Ishikawa (cell line): ENCODE measurements at regions not wholly inside any gene's neighbourhood (a gene's known extent, or its start where the extent isn't known, plus 50 kb on each side); places are given as distances from the start of the nearest gene placed in this dataset.

Experiments
- CEBPB ChIP-seq: IDR thresholded peaks from 2 replicates; pipeline ENCODE4 v1.6.1; 2012
- CREB1 ChIP-seq: IDR thresholded peaks from 2 replicates; pipeline ENCODE4 v1.6.1; 2012; ENCODE audit warnings: low read depth
- EP300 ChIP-seq: IDR thresholded peaks from 2 replicates; pipeline ENCODE4 v1.6.1; 2012; ENCODE audit warnings: borderline replicate concordance
- NFIC ChIP-seq: IDR thresholded peaks from 2 replicates; pipeline ENCODE4 v1.6.1; 2012
- TEAD4 ChIP-seq: IDR thresholded peaks from 2 replicates; pipeline ENCODE4 v1.6.1; 2012

GRCh38 chr10:52484206-52485065 lies 170.4 kb downstream of the DKK1 start:
- no peak for TF ChIP-seq EP300
- TF ChIP-seq CEBPB = no peak
- no peak for TF ChIP-seq TEAD4
- no peak for TF ChIP-seq CREB1
- no peak for TF ChIP-seq NFIC
